ENCODE measurements at regions not wholly inside any gene's neighbourhood (a gene's known extent, or its start where the extent isn't known, plus 50 kb on each side); places are given as distances from the start of the nearest gene placed in this dataset.
A peak's percentile ranks its signal among the peaks of the same experiment; 100 is the strongest.

DNA sequence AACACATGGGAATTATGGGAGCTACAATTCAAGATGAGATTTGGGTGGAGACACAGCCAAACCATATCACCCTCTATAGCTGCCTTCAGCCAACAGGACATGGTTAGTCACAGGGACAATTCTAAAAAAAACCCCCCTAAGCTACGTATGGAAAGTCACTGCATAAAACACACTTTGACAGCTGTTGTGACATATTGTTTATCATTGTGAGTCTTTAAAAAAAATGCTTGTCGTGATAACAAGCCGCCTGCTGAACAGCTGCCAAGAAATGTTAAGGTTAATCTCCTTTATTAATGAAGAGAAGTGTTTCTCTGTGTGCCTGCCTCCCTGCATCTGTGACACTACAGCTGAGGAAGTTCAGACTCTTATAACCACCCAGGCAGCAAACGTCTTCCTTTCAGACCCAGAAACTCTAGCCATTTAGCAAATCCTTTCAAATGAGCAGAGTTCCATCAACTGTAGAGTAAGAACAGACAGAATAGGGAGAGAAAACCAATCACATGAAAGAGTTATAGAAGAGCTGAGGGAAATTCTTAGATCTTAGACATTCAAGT, 1459.6 kb upstream of the TMEM132C start:
- DNase-seq = no peak

- no peak for DNase-seq
Measured at GRCh38 chr12:126811391-126811790, 1455.6 kb upstream of the TMEM132C start.

DNA sequence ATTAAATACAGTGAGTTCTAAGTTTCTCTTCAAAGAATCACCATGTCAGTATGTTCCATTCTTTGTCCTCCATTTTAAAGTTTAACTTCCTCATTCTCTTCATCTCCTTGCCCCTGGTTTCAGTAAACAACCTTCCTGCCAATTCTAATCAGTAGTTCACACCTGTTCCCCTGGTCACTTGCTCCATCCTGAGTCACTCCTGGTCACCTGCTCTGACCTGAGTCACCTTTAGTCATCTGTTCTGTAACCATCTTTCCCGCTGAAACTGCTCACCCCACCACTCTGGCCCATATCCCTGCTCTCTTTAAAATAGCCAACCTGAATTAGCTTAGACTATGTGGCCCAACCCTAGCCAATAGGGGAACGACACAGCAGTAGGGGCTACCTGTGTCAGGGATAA, 1447.4 kb upstream of the TMEM132C start:
- DNase-seq = no peak

DNA sequence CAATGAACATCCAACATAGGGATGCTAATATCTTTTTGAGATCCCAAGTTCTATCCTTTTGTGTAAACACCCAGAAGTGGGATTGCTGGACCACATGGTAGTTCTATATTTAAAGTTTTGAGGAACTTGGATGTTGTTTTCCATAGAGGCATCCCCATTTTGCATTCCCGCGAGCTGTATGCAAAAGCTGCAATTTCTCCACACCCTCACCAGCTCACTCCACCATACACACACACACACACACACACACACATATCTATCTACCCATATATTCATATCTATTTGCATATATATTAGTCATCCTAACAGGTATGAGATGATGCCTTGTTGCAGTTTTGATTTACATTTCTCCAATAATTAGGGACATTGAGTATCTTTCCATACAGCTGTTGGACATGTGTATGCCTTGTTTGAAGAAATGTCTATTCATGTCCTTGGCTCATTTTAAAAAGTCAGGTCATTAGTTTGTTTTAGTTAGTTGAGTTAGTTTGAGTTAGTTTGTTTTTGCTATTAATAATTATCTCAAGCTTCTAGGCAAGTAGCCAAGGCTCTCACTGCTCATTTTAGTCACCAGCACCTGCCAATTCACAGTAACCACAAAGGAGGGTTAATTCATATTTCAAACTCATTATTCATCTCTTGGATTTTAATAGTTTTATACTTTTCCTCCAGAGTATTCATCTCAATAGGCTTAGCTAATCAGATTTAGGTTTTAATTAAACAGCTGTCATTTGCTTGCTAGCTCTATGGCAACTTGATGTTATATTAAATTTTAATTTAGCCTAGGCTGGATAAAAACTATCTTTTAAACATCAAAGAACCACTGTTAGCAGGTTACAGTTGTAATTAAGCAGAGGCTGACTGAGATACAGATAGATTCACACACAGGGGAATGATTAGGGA, 1435.9 kb upstream of the TMEM132C start:
- DNase-seq = no peak

DNA sequence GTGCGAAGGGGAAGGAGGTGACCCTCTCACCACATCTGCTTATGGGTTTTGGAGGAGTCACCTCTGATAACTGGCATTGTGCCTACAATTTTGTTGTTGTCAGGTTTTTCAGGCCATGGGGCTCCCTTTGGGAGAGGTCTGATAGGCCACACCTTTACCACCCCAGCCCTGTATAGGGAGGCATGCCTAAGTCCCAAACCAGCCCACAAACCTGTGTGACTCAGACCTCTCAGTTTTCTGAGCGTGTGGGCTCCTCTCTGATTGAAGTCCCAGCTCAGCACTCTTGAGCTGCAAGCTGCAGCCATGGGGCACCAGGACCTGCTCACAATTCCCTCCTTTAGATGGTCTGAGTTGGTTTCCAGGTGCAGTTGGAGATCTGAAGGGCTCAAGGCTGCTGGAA, 1429.3 kb upstream of the TMEM132C start:
- DNase-seq = no peak

DNA sequence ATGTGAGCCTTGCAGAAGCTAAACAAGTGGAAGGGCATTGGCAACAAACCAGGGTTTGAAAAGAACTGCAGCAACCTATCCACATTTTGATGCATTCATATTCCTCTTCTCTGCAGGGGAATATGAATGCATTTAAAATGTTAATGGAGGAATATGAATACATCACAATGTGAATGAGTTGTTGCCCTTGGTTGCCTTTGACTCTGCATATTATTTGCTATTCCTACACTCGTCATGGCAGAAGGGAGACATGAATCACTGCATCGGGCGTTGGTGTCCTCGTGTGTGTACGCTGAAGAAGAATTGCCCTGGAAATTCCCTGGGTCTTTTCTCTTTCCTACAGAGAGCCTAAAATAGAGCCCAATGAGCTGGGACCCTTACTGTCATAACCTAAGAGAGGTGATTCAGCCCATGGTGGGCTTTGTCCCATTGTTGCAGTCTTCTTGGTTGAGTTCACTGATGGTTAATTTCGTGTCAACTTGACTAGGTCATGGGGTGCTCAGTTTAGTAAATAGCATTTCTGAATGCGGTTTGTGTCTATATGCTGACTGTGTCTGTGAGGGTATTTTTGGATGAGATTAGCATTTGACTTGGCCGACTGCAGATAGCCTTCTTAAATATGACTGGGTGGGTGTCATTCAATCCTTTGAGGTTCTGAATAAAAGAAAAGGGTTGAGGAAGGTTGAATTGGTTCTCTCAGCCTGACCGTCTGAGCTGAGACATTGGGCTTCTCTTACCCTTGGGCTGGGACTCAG, 1422.9 kb upstream of the TMEM132C start:
- DNase-seq = no peak

GRCh38 chr12:126847005-126847629, 1419.9 kb upstream of the TMEM132C start:
- DNase-seq = no peak

DNA sequence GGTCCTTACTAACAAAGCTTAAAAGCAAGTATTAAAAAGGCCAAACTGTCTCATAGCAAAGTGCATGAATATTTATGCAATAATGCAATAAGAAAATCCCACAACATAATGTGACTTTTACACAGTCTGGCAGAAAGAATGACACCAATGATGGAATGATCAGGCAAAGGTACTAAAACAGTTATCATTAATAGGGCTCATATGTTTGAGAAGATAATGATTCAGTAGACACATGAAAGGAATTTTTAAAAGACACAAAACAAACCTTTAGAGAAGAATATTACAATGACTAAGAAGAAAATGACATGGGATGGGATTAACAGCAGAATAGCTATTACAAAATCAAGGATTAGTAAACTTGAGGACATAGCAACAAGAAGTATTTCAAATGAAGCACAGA, 1411.2 kb upstream of the TMEM132C start:
- DNase-seq = no peak

DNA sequence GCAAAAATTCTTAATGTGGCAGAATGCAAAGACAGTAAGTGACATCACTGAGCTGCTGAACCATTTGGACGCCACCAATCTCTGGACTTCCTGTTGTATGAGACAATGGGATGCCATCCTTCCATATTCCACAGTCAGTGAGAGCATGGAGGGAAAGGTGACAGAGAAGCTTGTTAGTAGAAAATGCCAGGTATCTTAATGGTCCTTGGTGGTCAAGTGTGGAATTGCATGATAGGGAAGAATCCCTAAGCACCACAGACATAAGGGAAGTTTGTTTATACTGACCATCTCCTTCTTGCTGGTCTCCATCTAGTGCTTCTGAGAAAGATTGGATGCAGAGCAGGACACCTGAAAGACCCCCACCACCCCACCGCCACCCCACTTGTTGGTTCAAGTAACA, 1410.0 kb upstream of the TMEM132C start:
- DNase-seq = no peak

- DNase-seq = no peak
Measured at GRCh38 chr12:126858560-126858959, 1408.4 kb upstream of the TMEM132C start.

DNA sequence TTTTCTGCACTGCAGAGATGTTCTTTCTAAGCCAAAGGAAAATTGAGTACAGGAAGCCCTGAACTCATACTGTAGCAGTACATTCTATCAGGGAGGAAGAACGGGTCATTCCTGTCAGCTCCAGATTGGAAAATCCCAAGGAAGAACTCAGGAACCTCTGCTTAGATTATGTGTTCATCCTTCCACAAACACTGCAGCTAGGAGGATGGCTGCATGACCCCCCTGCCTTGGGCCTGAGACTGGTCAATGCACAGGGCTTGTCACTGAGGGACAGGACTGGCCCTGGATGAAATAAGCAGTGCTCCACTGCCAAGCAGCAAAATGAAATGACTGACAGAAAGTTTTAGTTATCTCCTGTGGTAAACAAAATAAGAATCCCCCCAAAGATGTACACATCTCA, 1406.8 kb upstream of the TMEM132C start:
- DNase-seq = no peak

GRCh38 chr12:126862500-126862899, 1404.5 kb upstream of the TMEM132C start:
- DNase-seq = no peak

GRCh38 chr12:126869644-126870043, 1397.3 kb upstream of the TMEM132C start:
- DNase-seq = no peak

- no peak for DNase-seq
Measured at GRCh38 chr12:126873701-126874100, 1393.3 kb upstream of the TMEM132C start.

DNA sequence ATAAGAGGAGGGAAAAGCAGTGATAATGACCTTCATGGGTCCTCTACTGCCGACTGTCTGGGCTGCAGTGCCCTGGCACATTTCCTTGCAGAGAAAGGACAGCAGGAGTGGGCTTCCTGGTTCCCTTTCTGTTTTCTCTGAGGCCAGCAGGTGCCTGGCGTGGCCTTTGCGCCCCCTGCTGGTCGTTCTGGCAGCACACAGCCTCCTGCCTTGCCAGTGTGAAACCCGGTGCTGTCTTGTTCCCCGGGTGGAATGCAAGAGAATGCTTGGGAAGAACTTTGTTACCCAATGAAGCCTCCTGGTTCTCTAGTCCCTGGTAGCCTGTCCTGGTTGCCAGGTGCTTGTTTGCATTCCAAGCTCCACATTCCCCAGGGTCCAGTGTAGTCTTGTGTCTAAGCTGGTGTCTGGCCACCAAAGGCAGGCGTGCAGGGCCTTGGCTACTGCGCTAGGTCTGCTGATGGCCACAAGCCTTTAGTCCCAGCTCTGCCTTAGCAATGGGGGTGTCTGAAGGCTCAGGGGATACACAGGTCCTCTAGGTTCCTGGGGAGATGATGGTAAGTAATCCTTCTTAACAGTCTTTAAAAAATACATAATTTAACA, 1392.4 kb upstream of the TMEM132C start:
- DNase-seq = peak; percentile 60 to 68

- no peak for DNase-seq
Measured at GRCh38 chr12:126879842-126880241, 1387.1 kb upstream of the TMEM132C start.

DNA sequence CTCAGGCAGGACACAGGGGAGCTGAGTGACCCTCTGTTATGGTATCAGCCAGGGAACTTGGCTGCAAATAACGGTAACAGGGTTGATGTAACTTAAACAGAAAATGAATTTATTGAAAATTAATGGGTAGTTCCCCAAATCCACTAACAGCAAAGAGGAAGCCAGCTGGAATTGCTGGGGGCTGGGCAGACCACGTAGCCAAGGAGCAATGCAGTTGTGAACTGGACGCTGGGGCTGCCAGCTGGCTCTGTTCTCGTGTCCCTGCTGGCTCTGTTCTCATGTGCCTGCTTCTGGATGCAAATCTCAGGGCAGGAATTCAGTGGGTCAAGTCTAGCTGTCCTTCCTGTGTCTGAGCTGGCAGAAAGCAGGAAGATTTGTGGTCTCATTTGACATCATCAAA, 1383.3 kb upstream of the TMEM132C start:
- DNase-seq = no peak

DNA sequence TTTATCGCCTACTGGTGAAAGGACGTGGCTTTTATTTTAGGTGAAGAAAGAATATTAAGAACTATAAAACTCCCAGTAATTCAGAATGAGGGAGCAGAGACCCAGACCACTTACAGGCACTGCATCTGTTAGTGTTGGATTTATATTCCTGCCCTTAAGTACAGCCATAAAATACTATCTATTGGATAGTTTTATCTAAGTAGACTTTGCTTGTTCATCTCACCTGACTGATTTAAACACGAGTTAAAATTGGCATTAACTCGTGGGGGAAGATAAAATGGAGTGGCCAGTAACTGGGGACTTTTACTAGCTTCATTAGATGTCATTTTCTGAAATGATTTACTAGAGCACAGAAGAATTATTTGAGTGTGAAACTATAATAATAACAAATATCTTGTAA, 1377.5 kb upstream of the TMEM132C start:
- DNase-seq = no peak

GRCh38 chr12:126890097-126890496, 1376.9 kb upstream of the TMEM132C start:
- DNase-seq = no peak

- DNase-seq = no peak
Measured at GRCh38 chr12:126891789-126892188, 1375.2 kb upstream of the TMEM132C start.

DNA sequence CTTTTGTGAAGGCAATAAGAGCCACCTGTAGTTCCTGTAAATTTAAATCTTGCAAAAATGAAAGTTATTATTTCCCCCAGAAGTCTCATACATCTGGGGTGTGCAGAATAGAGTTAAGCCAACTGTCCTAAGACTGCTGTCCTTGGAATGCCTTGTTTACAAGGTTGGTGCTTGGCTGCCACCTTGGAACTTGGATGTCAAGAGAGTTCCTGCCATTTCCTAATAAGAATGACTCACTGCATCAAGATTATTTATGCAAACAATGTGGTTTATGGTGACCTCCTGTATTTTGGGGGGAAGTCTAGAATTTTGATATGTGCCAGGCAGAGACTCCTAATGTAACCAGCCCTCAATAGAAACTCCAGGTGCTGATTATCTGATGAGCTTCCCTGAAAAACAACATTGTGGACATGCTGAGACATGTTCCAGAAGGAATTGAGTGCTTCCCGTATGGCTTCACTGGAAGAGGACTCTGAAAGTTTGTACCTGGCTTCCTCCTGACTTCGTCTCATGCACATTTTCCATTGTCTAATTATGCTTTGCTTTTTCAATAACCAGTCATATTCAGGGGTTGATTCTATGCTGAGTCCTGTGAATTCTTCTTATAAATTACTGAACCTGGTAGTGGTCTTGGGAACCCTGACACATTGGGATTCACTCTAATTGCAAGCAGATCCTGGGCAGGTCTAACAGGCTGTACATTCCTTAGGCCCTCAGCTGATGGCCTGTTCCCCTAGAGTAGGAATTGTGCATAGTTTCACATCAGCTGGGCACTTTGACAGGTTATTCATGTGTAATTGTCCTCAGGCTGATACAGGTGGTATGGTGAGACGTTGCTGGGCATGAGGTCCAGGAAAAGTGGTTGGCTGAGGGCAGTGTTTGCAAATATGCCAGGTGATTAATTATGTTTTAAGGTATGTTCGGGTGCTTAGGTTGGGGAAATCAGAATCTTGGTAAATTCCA, 1370.7 kb upstream of the TMEM132C start:
- no peak for DNase-seq

DNA sequence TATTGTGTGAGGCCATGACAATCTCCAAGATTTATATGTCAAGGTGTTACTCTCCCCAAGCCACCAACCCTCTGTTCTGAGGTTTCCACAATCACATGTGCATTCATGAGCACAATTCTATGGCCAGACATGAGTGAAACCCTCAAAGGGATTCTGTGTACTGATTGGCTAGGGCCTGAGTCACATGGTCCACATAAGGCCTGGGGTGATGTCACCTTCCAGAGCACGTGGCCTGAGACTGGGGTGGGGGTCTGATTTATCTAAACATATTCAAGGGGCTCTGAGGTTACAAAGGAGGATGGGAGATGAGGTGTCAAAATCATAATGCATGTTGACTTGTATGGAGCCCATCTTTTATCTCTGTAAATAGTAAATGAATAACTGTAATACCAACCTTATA, 1369.9 kb upstream of the TMEM132C start:
- DNase-seq = no peak

Measured in activated CD4-positive, alpha-beta T cell treated with anti-CD3 and anti-CD28 coated beads, Interleukin-2, amount 50 U/mL, for 48 hours (primary cell).